ENCODE measurements at regions not wholly inside any gene's neighbourhood (a gene's known extent, or its start where the extent isn't known, plus 50 kb on each side); places are given as distances from the start of the nearest gene placed in this dataset.

- peaks cover 4% of the 10 kb centered on the region for H3K27me3 Mint-ChIP-seq
- H3K27ac Mint-ChIP-seq: no peak overlapping the region
- H3K4me3 Mint-ChIP-seq: no peak overlapping the region
- DNase-seq (no peak), ATAC-seq (no peak)
- H3K36me3 Mint-ChIP-seq (ENCODE audit: low read depth): no peaks in the 10 kb centered on the region
- intact Hi-C loops (cut with DNase I, micrococcal nuclease): no loop called here
- H3K9me3 Mint-ChIP-seq (ENCODE audit: low read depth): no peaks in the 10 kb centered on the region
- POLR2A ChIA-PET: no interaction called here
- H3K4me1 Mint-ChIP-seq: no peaks in the 10 kb centered on the region
- CTCF ChIA-PET: interaction anchor here (1.2 kb wide), 1 partner anchor 33 kb away, joined by 4 read pairs; no protein-coding TSS in a partner anchor
These were observed 57.5 kb upstream of the USPL1 start for GRCh38 chr13:30560212-30560611.

GRCh38 chr13:30561511-30561910, 56.2 kb upstream of the USPL1 start:
- H3K4me1 Mint-ChIP-seq: no peaks in the 10 kb centered on the region
- CTCF ChIA-PET: interaction anchor here (1.0 kb wide), 1 partner anchor 23 kb away, joined by 3 read pairs; no protein-coding TSS in a partner anchor
- ATAC-seq: no peak

GRCh38 chr13:30564489-30564888, 53.2 kb upstream of the USPL1 start:
- ATAC-seq: no peak
- no peaks in the 10 kb centered on the region for H3K36me3 Mint-ChIP-seq (ENCODE audit: low read depth)
- no peaks in the 10 kb centered on the region for H3K9me3 Mint-ChIP-seq (ENCODE audit: low read depth)
- DNase-seq: no peak
- CTCF ChIA-PET: interaction anchor here (0.7 kb wide), 1 partner anchor 21 kb away, joined by 4 read pairs; no protein-coding TSS in a partner anchor
- no peak overlapping the region for H3K4me3 Mint-ChIP-seq
- POLR2A ChIA-PET: no interaction called here
- H3K27me3 Mint-ChIP-seq: peaks cover 4% of the 10 kb centered on the region
- peaks cover 2% of the 10 kb centered on the region for H3K4me1 Mint-ChIP-seq
- H3K27ac Mint-ChIP-seq: no peak overlapping the region
- intact Hi-C loops (cut with DNase I, micrococcal nuclease): no loop called here

More at GRCh38 chr13:30561511-30561910, 56.2 kb upstream of the USPL1 start:
- no peak overlapping the region for H3K27ac Mint-ChIP-seq
- H3K9me3 Mint-ChIP-seq (ENCODE audit: low read depth): no peaks in the 10 kb centered on the region
- peaks cover 4% of the 10 kb centered on the region for H3K27me3 Mint-ChIP-seq
- intact Hi-C loops (cut with DNase I, micrococcal nuclease): no loop called here
- DNase-seq: no peak
- POLR2A ChIA-PET: no interaction called here
- no peaks in the 10 kb centered on the region for H3K36me3 Mint-ChIP-seq (ENCODE audit: low read depth)
- no peak overlapping the region for H3K4me3 Mint-ChIP-seq

- no peak for ATAC-seq
- Mint-ChIP-seq H3K27ac (no peak overlapping the region), H3K27me3 (peaks cover 4% of the 10 kb centered on the region), H3K9me3 (ENCODE audit: low read depth) (no peaks in the 10 kb centered on the region), H3K4me1 (peaks cover 13% of the 10 kb centered on the region), H3K36me3 (ENCODE audit: low read depth) (no peaks in the 10 kb centered on the region), H3K4me3 (no peak overlapping the region)
- ChIA-PET POLR2A (no interaction called here), CTCF (no interaction called here)
- intact Hi-C loops (cut with DNase I, micrococcal nuclease): no loop called here
- no peak for DNase-seq
These were observed 52.1 kb upstream of the USPL1 start for GRCh38 chr13:30565658-30566057.

GRCh38 chr13:30567072-30567471, 50.6 kb upstream of the USPL1 start:
- Mint-ChIP-seq H3K27me3 (no peaks in the 10 kb centered on the region), H3K4me3 (no peak overlapping the region), H3K4me1 (peaks cover 17% of the 10 kb centered on the region), H3K9me3 (ENCODE audit: low read depth) (no peaks in the 10 kb centered on the region), H3K27ac (no peak overlapping the region), H3K36me3 (ENCODE audit: low read depth) (no peaks in the 10 kb centered on the region)
- ChIA-PET POLR2A (no interaction called here), CTCF (interaction anchor here (1.4 to 1.6 kb wide), 2 partner anchors 10 to 14 kb away, joined by 5 to 8 read pairs; no protein-coding TSS in a partner anchor)
- DNase-seq (no peak), ATAC-seq (no peak)
- intact Hi-C loops (cut with DNase I, micrococcal nuclease): no loop called here

All from activated CD4-positive, alpha-beta T cell treated with anti-CD3 and anti-CD28 coated beads for 36 hours (primary cell).